ENCODE measurements at regions not wholly inside any gene's neighbourhood (a gene's known extent, or its start where the extent isn't known, plus 50 kb on each side); places are given as distances from the start of the nearest gene placed in this dataset.
"Not testable (repeated sequence)": the region's sequence is repeated elsewhere in the genome, so short reads cannot be mapped to it uniquely, and the experiment has no call there.

DNA sequence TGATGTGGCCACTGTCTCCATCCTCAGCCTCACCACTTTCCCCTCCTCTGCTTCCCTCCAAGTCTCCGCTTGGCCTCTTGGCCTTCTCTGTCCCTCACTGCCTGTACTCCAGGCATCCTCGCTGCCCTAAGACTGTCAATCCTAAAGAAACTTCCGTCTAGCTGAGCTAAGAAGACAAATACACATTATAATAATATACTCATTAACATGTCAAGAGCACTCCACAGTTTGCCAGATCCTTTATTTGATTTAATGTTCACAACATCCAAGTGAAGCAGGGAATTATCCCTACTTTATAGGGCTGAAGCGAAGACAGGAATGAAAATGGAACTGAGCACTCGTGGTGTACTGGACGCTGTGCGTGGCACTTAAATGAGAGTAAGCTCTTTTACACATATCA is 72.4 kb upstream of the SLC22A23 start:
- Histone ChIP-seq H3K4me3 (ENCODE audit: low read length, poor library complexity, severe bottlenecking) (no peak overlapping the region), H3K36me3 (ENCODE audit: insufficient read depth, low read length) (no peaks in the 10 kb centered on the region), H3K9me2 (replicated peaks; ENCODE audit: low read depth, low read length) (no peaks in the 10 kb centered on the region), H3K4me1 (ENCODE audit: insufficient read depth, low read length, poor library complexity, severe bottlenecking) (no peaks in the 10 kb centered on the region), H3K4me2 (ENCODE audit: low read depth, low read length, poor library complexity, severe bottlenecking) (no peak overlapping the region), H3K27me3 (ENCODE audit: insufficient read depth, low read length, poor library complexity, severe bottlenecking) (no peaks in the 10 kb centered on the region), H3K9ac (ENCODE audit: low read depth, low read length, poor library complexity, severe bottlenecking) (no peak overlapping the region), H3F3A (ENCODE audit: low read depth) (no peaks in the 10 kb centered on the region), H2AFZ (ENCODE audit: low read length) (no peak overlapping the region), H3K79me2 (ENCODE audit: insufficient read depth, low read length) (no peaks in the 10 kb centered on the region), H4K20me1 (ENCODE audit: insufficient read depth, low read length, poor library complexity, severe bottlenecking) (no peaks in the 10 kb centered on the region), H3K9me3 (ENCODE audit: insufficient read depth, low read depth, low read length) (no peaks in the 10 kb centered on the region)
- TF ChIP-seq EZH2phosphoT487 (IDR thresholded peaks at IDR 0.05; ENCODE audit: borderline replicate concordance) (no peak), CTCF (conservative IDR thresholded peaks at IDR 0.05; ENCODE audit: low read length) (no peak)

GRCh38 chr6:3528081-3528671 is 71.3 kb upstream of the SLC22A23 start:
- H3K4me1 ChIP-seq (ENCODE audit: insufficient read depth, low read length, poor library complexity, severe bottlenecking); H3F3A ChIP-seq (ENCODE audit: low read depth); H4K20me1 ChIP-seq (ENCODE audit: insufficient read depth, low read length, poor library complexity, severe bottlenecking); H3K9me2 ChIP-seq (replicated peaks; ENCODE audit: low read depth, low read length); H3K4me2 ChIP-seq (ENCODE audit: low read depth, low read length, poor library complexity, severe bottlenecking); H3K36me3 ChIP-seq (ENCODE audit: insufficient read depth, low read length); H3K27me3 ChIP-seq (ENCODE audit: insufficient read depth, low read length, poor library complexity, severe bottlenecking); H3K9ac ChIP-seq (ENCODE audit: low read depth, low read length, poor library complexity, severe bottlenecking); H2AFZ ChIP-seq (ENCODE audit: low read length); H3K4me3 ChIP-seq (ENCODE audit: low read length, poor library complexity, severe bottlenecking); H3K9me3 ChIP-seq (ENCODE audit: insufficient read depth, low read depth, low read length); H3K79me2 ChIP-seq (ENCODE audit: insufficient read depth, low read length): not testable (repeated sequence)

GRCh38 chr6:3527651-3527977 is 70.8 kb upstream of the SLC22A23 start:
- H3K9ac ChIP-seq (ENCODE audit: low read depth, low read length, poor library complexity, severe bottlenecking), result no peak overlapping the region
- H3K4me3 ChIP-seq (ENCODE audit: low read length, poor library complexity, severe bottlenecking), result no peak overlapping the region
- H3F3A ChIP-seq (ENCODE audit: low read depth), result no peaks in the 10 kb centered on the region
- H3K27me3 ChIP-seq (ENCODE audit: insufficient read depth, low read length, poor library complexity, severe bottlenecking), result no peaks in the 10 kb centered on the region
- no peaks in the 10 kb centered on the region for H4K20me1 ChIP-seq (ENCODE audit: insufficient read depth, low read length, poor library complexity, severe bottlenecking)
- no peaks in the 10 kb centered on the region for H3K4me1 ChIP-seq (ENCODE audit: insufficient read depth, low read length, poor library complexity, severe bottlenecking)
- no peak overlapping the region for H2AFZ ChIP-seq (ENCODE audit: low read length)
- no peaks in the 10 kb centered on the region for H3K79me2 ChIP-seq (ENCODE audit: insufficient read depth, low read length)
- H3K9me2 ChIP-seq (replicated peaks; ENCODE audit: low read depth, low read length), result no peaks in the 10 kb centered on the region
- TF ChIP-seq CTCF (conservative IDR thresholded peaks at IDR 0.05; ENCODE audit: low read length) (no peak), EZH2phosphoT487 (IDR thresholded peaks at IDR 0.05; ENCODE audit: borderline replicate concordance) (no peak)
- no peaks in the 10 kb centered on the region for H3K9me3 ChIP-seq (ENCODE audit: insufficient read depth, low read depth, low read length)
- H3K36me3 ChIP-seq (ENCODE audit: insufficient read depth, low read length), result no peaks in the 10 kb centered on the region
- H3K4me2 ChIP-seq (ENCODE audit: low read depth, low read length, poor library complexity, severe bottlenecking), result no peak overlapping the region

GRCh38 chr6:3526962-3527650 is 70.3 kb upstream of the SLC22A23 start:
- H3K79me2 ChIP-seq (ENCODE audit: insufficient read depth, low read length), result no peaks in the 10 kb centered on the region
- H3K4me3 ChIP-seq (ENCODE audit: low read length, poor library complexity, severe bottlenecking), result no peak overlapping the region
- no peaks in the 10 kb centered on the region for H3K9me3 ChIP-seq (ENCODE audit: insufficient read depth, low read depth, low read length)
- H3K4me1 ChIP-seq (ENCODE audit: insufficient read depth, low read length, poor library complexity, severe bottlenecking), result no peaks in the 10 kb centered on the region
- H3F3A ChIP-seq (ENCODE audit: low read depth), result no peaks in the 10 kb centered on the region
- H3K4me2 ChIP-seq (ENCODE audit: low read depth, low read length, poor library complexity, severe bottlenecking), result no peak overlapping the region
- H3K9ac ChIP-seq (ENCODE audit: low read depth, low read length, poor library complexity, severe bottlenecking), result no peak overlapping the region
- H3K27me3 ChIP-seq (ENCODE audit: insufficient read depth, low read length, poor library complexity, severe bottlenecking), result no peaks in the 10 kb centered on the region
- H3K9me2 ChIP-seq (replicated peaks; ENCODE audit: low read depth, low read length), result no peaks in the 10 kb centered on the region
- H3K36me3 ChIP-seq (ENCODE audit: insufficient read depth, low read length), result no peaks in the 10 kb centered on the region
- TF ChIP-seq CTCF (conservative IDR thresholded peaks at IDR 0.05; ENCODE audit: low read length) (no peak), EZH2phosphoT487 (IDR thresholded peaks at IDR 0.05; ENCODE audit: borderline replicate concordance) (no peak)
- H2AFZ ChIP-seq (ENCODE audit: low read length), result no peak overlapping the region
- H4K20me1 ChIP-seq (ENCODE audit: insufficient read depth, low read length, poor library complexity, severe bottlenecking), result no peaks in the 10 kb centered on the region
